Mesendoderm (in vitro differentiated cells): ENCODE measurements at regions not wholly inside any gene's neighbourhood (a gene's known extent, or its start where the extent isn't known, plus 50 kb on each side); places are given as distances from the start of the nearest gene placed in this dataset.

Experiments
- DNase-seq: peaks from one replicate; pipeline ENCODE4 v3.0.0; 2013
- H2AK5ac ChIP-seq: 2 replicates; pipeline ENCODE4 v1.6.1; 2013; ENCODE audit warnings: low read length, inconsistent platforms
- H2BK120ac ChIP-seq: 2 replicates; pipeline ENCODE4 v1.6.1; 2013; ENCODE audit warnings: low read depth, mild to moderate bottlenecking, low read length, moderate library complexity, mixed read lengths
- H2BK15ac ChIP-seq: replicated peaks from 2 replicates; pipeline ENCODE4 v1.6.1; 2013; ENCODE audit warnings: low read depth, mild to moderate bottlenecking, moderate library complexity
- H2BK5ac ChIP-seq: 2 replicates; pipeline ENCODE4 v1.6.1; 2013; ENCODE audit warnings: low read length, inconsistent platforms
- H3K18ac ChIP-seq: 2 replicates; pipeline ENCODE4 v1.6.1; 2013; ENCODE audit warnings: mild to moderate bottlenecking, low read length, mixed read lengths
- H3K23ac ChIP-seq: one replicate; pipeline ENCODE4 v1.6.1; 2013; ENCODE audit warnings: low read length
- H3K27ac ChIP-seq: 2 replicates; pipeline ENCODE4 v1.5.1; 2013; ENCODE audit warnings: low read depth, mild to moderate bottlenecking, inconsistent platforms, low read length, moderate library complexity
- H3K27me3 ChIP-seq: 2 replicates; pipeline ENCODE4 v1.6.1; 2013; ENCODE audit warnings: low read length, control low read depth, mild to moderate bottlenecking, inconsistent platforms; ENCODE audit not compliant: insufficient read depth, poor library complexity
- H3K36me3 ChIP-seq: 2 replicates; pipeline ENCODE4 v1.6.1; 2013; ENCODE audit warnings: low read length, inconsistent platforms; ENCODE audit not compliant: control insufficient read depth, insufficient read depth
- H3K4ac ChIP-seq: one replicate; pipeline ENCODE4 v1.6.1; 2013; ENCODE audit warnings: low read depth, mild to moderate bottlenecking, low read length, moderate library complexity
- H3K4me1 ChIP-seq: 2 replicates; pipeline ENCODE4 v1.6.1; 2013; ENCODE audit warnings: low read depth, low read length, inconsistent platforms; ENCODE audit not compliant: control insufficient read depth
- H3K4me2 ChIP-seq: 2 replicates; pipeline ENCODE4 v1.6.1; 2013; ENCODE audit warnings: low read length
- H3K4me3 ChIP-seq: 2 replicates; pipeline ENCODE4 v1.5.1; 2013; ENCODE audit warnings: mild to moderate bottlenecking, low read length
- H3K56ac ChIP-seq: one replicate; pipeline ENCODE4 v1.6.1; 2013; ENCODE audit warnings: low read length
- H3K79me1 ChIP-seq: 2 replicates; pipeline ENCODE4 v1.6.1; 2013; ENCODE audit warnings: low read length, inconsistent platforms
- H3K79me2 ChIP-seq: 2 replicates; pipeline ENCODE4 v1.6.1; 2013; ENCODE audit warnings: mild to moderate bottlenecking, low read length; ENCODE audit not compliant: control insufficient read depth, insufficient read depth
- H3K9ac ChIP-seq: 2 replicates; pipeline ENCODE4 v1.6.1; 2013; ENCODE audit warnings: low read length, inconsistent platforms
- H4K5ac ChIP-seq: one replicate; pipeline ENCODE4 v1.6.1; 2013; ENCODE audit warnings: low read length
- H4K8ac ChIP-seq: one replicate; pipeline ENCODE4 v1.6.1; 2013; ENCODE audit warnings: low read depth, mild to moderate bottlenecking, control low read depth, low read length, moderate library complexity
- WGBS: extraction: QIAGEN DNeasy Blood & Tissue Kit; methylation state at CpG from one replicate; pipeline ENCODE4 v1.1.7; 2013; ENCODE audit warnings: low lambda C conversion rate, missing lambda C conversion rate; ENCODE audit not compliant: insufficient coverage; ENCODE audit errors: extremely low coverage; 5-methylcytosine and 5-hydroxymethylcytosine counted together

- Histone ChIP-seq H3K56ac (no peak overlapping the region), H3K36me3 (no peaks in the 10 kb centered on the region), H3K4me1 (no peaks in the 10 kb centered on the region), H3K23ac (no peak overlapping the region), H2BK15ac (no peak overlapping the region), H3K9ac (no peak overlapping the region), H2BK120ac (no peak overlapping the region), H3K4me2 (no peak overlapping the region), H2BK5ac (no peak overlapping the region), H3K27ac (no peak overlapping the region), H3K4me3 (no peak overlapping the region), H3K4ac (no peak overlapping the region), H3K27me3 (no peaks in the 10 kb centered on the region), H3K79me2 (no peaks in the 10 kb centered on the region), H3K79me1 (no peaks in the 10 kb centered on the region), H4K8ac (no peak overlapping the region), H3K18ac (no peak overlapping the region), H2AK5ac (no peak overlapping the region), H4K5ac (no peak overlapping the region)
- DNase-seq: no peak
- no CpG with 5 or more reads among the region's 3 CpGs for WGBS
Observed at GRCh38 chr7:124191030-124191429, 158.2 kb upstream of the TMEM229A start.

GRCh38 chr7:124188576-124188975 lies 155.7 kb upstream of the TMEM229A start:
- no peak overlapping the region for H3K23ac ChIP-seq
- no peak overlapping the region for H2BK120ac ChIP-seq
- no peak overlapping the region for H4K8ac ChIP-seq
- H3K27ac ChIP-seq: no peak overlapping the region
- H2BK5ac ChIP-seq: no peak overlapping the region
- H3K36me3 ChIP-seq: no peaks in the 10 kb centered on the region
- H3K18ac ChIP-seq: no peak overlapping the region
- DNase-seq: no peak
- no peaks in the 10 kb centered on the region for H3K27me3 ChIP-seq
- H3K79me2 ChIP-seq: no peaks in the 10 kb centered on the region
- H3K56ac ChIP-seq: no peak overlapping the region
- H3K4me1 ChIP-seq: no peaks in the 10 kb centered on the region
- H4K5ac ChIP-seq: no peak overlapping the region
- H3K4me3 ChIP-seq: no peak overlapping the region
- no peaks in the 10 kb centered on the region for H3K79me1 ChIP-seq
- no peak overlapping the region for H3K4me2 ChIP-seq
- no peak overlapping the region for H2BK15ac ChIP-seq
- no peak overlapping the region for H3K4ac ChIP-seq
- no CpG with 5 or more reads among the region's 1 CpG for WGBS
- H3K9ac ChIP-seq: no peak overlapping the region
- H2AK5ac ChIP-seq: no peak overlapping the region

GRCh38 chr7:124187962-124188361 lies 155.1 kb upstream of the TMEM229A start:
- Histone ChIP-seq H3K9ac (no peak overlapping the region), H3K4me3 (no peak overlapping the region), H3K18ac (no peak overlapping the region), H3K4me2 (no peak overlapping the region), H3K79me1 (no peaks in the 10 kb centered on the region), H3K56ac (no peak overlapping the region), H3K4ac (no peak overlapping the region), H3K4me1 (no peaks in the 10 kb centered on the region), H3K27ac (no peak overlapping the region), H2BK120ac (no peak overlapping the region), H3K36me3 (no peaks in the 10 kb centered on the region), H4K8ac (no peak overlapping the region), H3K23ac (no peak overlapping the region), H4K5ac (no peak overlapping the region), H2BK15ac (no peak overlapping the region), H2AK5ac (no peak overlapping the region), H3K79me2 (no peaks in the 10 kb centered on the region), H2BK5ac (no peak overlapping the region), H3K27me3 (no peaks in the 10 kb centered on the region)
- no CpG with 5 or more reads among the region's 4 CpGs for WGBS
- DNase-seq: no peak

- no peak overlapping the region for H2BK15ac ChIP-seq
- H3K36me3 ChIP-seq: no peaks in the 10 kb centered on the region
- H4K8ac ChIP-seq: no peak overlapping the region
- H2BK5ac ChIP-seq: no peak overlapping the region
- no peaks in the 10 kb centered on the region for H3K79me1 ChIP-seq
- H2AK5ac ChIP-seq: no peak overlapping the region
- no peak overlapping the region for H3K4me3 ChIP-seq
- H3K23ac ChIP-seq: no peak overlapping the region
- no peaks in the 10 kb centered on the region for H3K4me1 ChIP-seq
- H3K27ac ChIP-seq: no peak overlapping the region
- H2BK120ac ChIP-seq: no peak overlapping the region
- no peak overlapping the region for H3K18ac ChIP-seq
- no peak overlapping the region for H3K56ac ChIP-seq
- H3K79me2 ChIP-seq: no peaks in the 10 kb centered on the region
- DNase-seq: no peak
- H4K5ac ChIP-seq: no peak overlapping the region
- no peak overlapping the region for H3K4ac ChIP-seq
- H3K4me2 ChIP-seq: no peak overlapping the region
- no peak overlapping the region for H3K9ac ChIP-seq
- H3K27me3 ChIP-seq: no peaks in the 10 kb centered on the region
Observed at GRCh38 chr7:124183649-124184048, 150.8 kb upstream of the TMEM229A start.

- no peak overlapping the region for H4K8ac ChIP-seq
- no peak overlapping the region for H3K4me3 ChIP-seq
- H3K56ac ChIP-seq: no peak overlapping the region
- no peak overlapping the region for H3K9ac ChIP-seq
- no peak overlapping the region for H3K23ac ChIP-seq
- no peak for DNase-seq
- no peak overlapping the region for H2BK5ac ChIP-seq
- no peak overlapping the region for H3K4ac ChIP-seq
- H3K36me3 ChIP-seq: no peaks in the 10 kb centered on the region
- H2BK120ac ChIP-seq: no peak overlapping the region
- H3K4me2 ChIP-seq: no peak overlapping the region
- no peak overlapping the region for H3K18ac ChIP-seq
- H3K4me1 ChIP-seq: no peaks in the 10 kb centered on the region
- no CpG with 5 or more reads among the region's 2 CpGs for WGBS
- H2BK15ac ChIP-seq: no peak overlapping the region
- H3K79me1 ChIP-seq: no peaks in the 10 kb centered on the region
- no peak overlapping the region for H2AK5ac ChIP-seq
- no peak overlapping the region for H4K5ac ChIP-seq
- no peaks in the 10 kb centered on the region for H3K79me2 ChIP-seq
- H3K27me3 ChIP-seq: no peaks in the 10 kb centered on the region
- H3K27ac ChIP-seq: no peak overlapping the region
Observed at GRCh38 chr7:124179641-124180040, 146.8 kb upstream of the TMEM229A start.

- H2AK5ac ChIP-seq: no peak overlapping the region
- no peak overlapping the region for H2BK5ac ChIP-seq
- H3K4me3 ChIP-seq: no peak overlapping the region
- H3K36me3 ChIP-seq: no peaks in the 10 kb centered on the region
- DNase-seq: no peak
- no peak overlapping the region for H3K9ac ChIP-seq
- no peaks in the 10 kb centered on the region for H3K27me3 ChIP-seq
- no peak overlapping the region for H4K5ac ChIP-seq
- no peak overlapping the region for H3K4me2 ChIP-seq
- no peak overlapping the region for H2BK120ac ChIP-seq
- no peak overlapping the region for H2BK15ac ChIP-seq
- no peak overlapping the region for H3K23ac ChIP-seq
- no peak overlapping the region for H3K27ac ChIP-seq
- no peaks in the 10 kb centered on the region for H3K4me1 ChIP-seq
- H3K79me2 ChIP-seq: no peaks in the 10 kb centered on the region
- H3K79me1 ChIP-seq: no peaks in the 10 kb centered on the region
- H3K4ac ChIP-seq: no peak overlapping the region
- H3K56ac ChIP-seq: no peak overlapping the region
- H3K18ac ChIP-seq: no peak overlapping the region
- no peak overlapping the region for H4K8ac ChIP-seq
Observed at GRCh38 chr7:124177891-124178290, 145.0 kb upstream of the TMEM229A start.
